Psoas muscle (tissue), 7 donors: ENCODE measurements at regions not wholly inside any gene's neighbourhood (a gene's known extent, or its start where the extent isn't known, plus 50 kb on each side); places are given as distances from the start of the nearest gene placed in this dataset.
"Not testable (repeated sequence)": the region's sequence is repeated elsewhere in the genome, so short reads cannot be mapped to it uniquely, and the experiment has no call there.

Experiments
- ATAC-seq, 4 donors: fragments of 200-7000 bp; cut with Tn5 transposase; one replicate each; pipeline ENCODE4 v1.9.1; 2020; ENCODE audit warnings: moderate library complexity in 3 of 4, mild to moderate bottlenecking in 2 of 4
- DNase-seq, 2 donors: peaks; one replicate each; pipeline ENCODE4 v3.0.0-alpha.2; 2020
- H3K27ac ChIP-seq: fragments of 200-600 bp; one replicate; pipeline ENCODE4 v1.8.0; 2022
- H3K27me3 ChIP-seq, 3 donors: fragments of 200-600 bp in 1 of 3; one replicate each; pipeline versions ENCODE4 v1.6.1 to v1.8.0; 2013 to 2022; ENCODE audit warnings: low read length in 2 of 3, mild to moderate bottlenecking in 2 of 3, moderate library complexity in 1 of 3; ENCODE audit not compliant: insufficient read depth in 3 of 3
- H3K36me3 ChIP-seq, 2 donors: fragments of 200-600 bp in 1 of 2; one replicate each; pipeline versions ENCODE4 v1.6.1 to v1.8.0; 2013 to 2022; ENCODE audit warnings: low read depth in 1 of 2, mild to moderate bottlenecking in 1 of 2, moderate library complexity in 1 of 2; ENCODE audit not compliant: insufficient read depth in 1 of 2
- H3K4me1 ChIP-seq: fragments of 200-600 bp; one replicate; pipeline ENCODE4 v1.8.0; 2022
- H3K4me3 ChIP-seq: fragments of 200-600 bp; one replicate; pipeline ENCODE4 v1.8.0; 2022; ENCODE audit warnings: mild to moderate bottlenecking
- H3K9me3 ChIP-seq: fragments of 200-600 bp; one replicate; pipeline ENCODE4 v1.8.0; 2022
- WGBS, 3 donors: extraction: QIAGEN DNeasy Blood & Tissue Kit; methylation state at CpG; one replicate each; pipeline versions ENCODE4 v1.1.6 to v1.1.7; 2013; 5-methylcytosine and 5-hydroxymethylcytosine counted together
- intact Hi-C, 2 donors: fragments of 100-400 bp; cut with DNase I; formaldehyde crosslinking; loops; one replicate each; pipeline versions ENCODE4 v1.11.0 to v1.14.2; 2022
- donor health status: healthy with polysubstance abuse.
- donor health status: DM: no; HTN: no; CAD: no; lungs with moderate emphysema.
- donor health status: Bipolar disorder and iron deficiency.
- donor health status: healthy.
- donor health status: DM: yes; HTN: yes; CAD: no.
- donor health status: DM: no; HTN: no; CAD: no.
- donor health status: DM: yes; HTN: yes; CAD: no.

- H3K27ac ChIP-seq, DNase-seq, intact Hi-C loops, H3K4me3 ChIP-seq, H3K9me3 ChIP-seq, H3K27me3 ChIP-seq, H3K36me3 ChIP-seq, H3K4me1 ChIP-seq: not testable (repeated sequence)
- peak; percentile 23 to 53 (median 48) for ATAC-seq
- WGBS, 3 donors = no CpG with 5 or more reads among the region's 5 CpGs
Observed at GRCh38 chr1:149234926-149235914, 131.9 kb upstream of the NBPF9 start.

GRCh38 chr1:149237515-149237914 lies 134.2 kb upstream of the NBPF9 start:
- H3K27me3 ChIP-seq, intact Hi-C loops, H3K9me3 ChIP-seq, H3K4me1 ChIP-seq, H3K36me3 ChIP-seq, DNase-seq: not testable (repeated sequence)
- Histone ChIP-seq H3K4me3 (peak overlapping the region; percentile 62), H3K27ac (peak overlapping the region; percentile 83)
- 36 to 54% (median 53%) methylated on average over 2 of the region's 4 CpGs for WGBS, 3 donors
- peak; percentile 2 to 12 (median 5) for ATAC-seq

GRCh38 chr1:149239897-149240508 lies 136.7 kb upstream of the NBPF9 start:
- peak; percentile 46 to 57 (median 54) for ATAC-seq
- peak overlapping the region; percentile 66 for H3K27ac ChIP-seq
- H3K4me1 ChIP-seq, DNase-seq, intact Hi-C loops, H3K36me3 ChIP-seq, H3K27me3 ChIP-seq, H3K9me3 ChIP-seq: not testable (repeated sequence)
- no CpG with 5 or more reads among the region's 15 CpGs for WGBS, 3 donors
- peak overlapping the region; percentile 56 for H3K4me3 ChIP-seq

- ATAC-seq = peak; percentile 76 to 84 (median 80)
- peak overlapping the region; percentile 50 for H3K4me3 ChIP-seq
- H3K9me3 ChIP-seq, H3K4me1 ChIP-seq, DNase-seq, H3K36me3 ChIP-seq, H3K27me3 ChIP-seq, intact Hi-C loops: not testable (repeated sequence)
- peak overlapping the region; percentile 85 for H3K27ac ChIP-seq
- WGBS, 3 donors = no CpG with 5 or more reads among the region's 14 CpGs
Observed at GRCh38 chr1:149240530-149240929, 137.2 kb upstream of the NBPF9 start.

GRCh38 chr1:149241272-149241671 lies 137.9 kb upstream of the NBPF9 start:
- H3K4me1 ChIP-seq, DNase-seq, H3K27me3 ChIP-seq, H3K4me3 ChIP-seq, H3K36me3 ChIP-seq, intact Hi-C loops, H3K9me3 ChIP-seq: not testable (repeated sequence)
- no CpG with 5 or more reads among the region's 5 CpGs for WGBS, 3 donors
- H3K27ac ChIP-seq = peak overlapping the region; percentile 85
- peak; percentile 75 to 84 (median 80) for ATAC-seq

- ATAC-seq, H3K27me3 ChIP-seq, H3K36me3 ChIP-seq, intact Hi-C loops, H3K4me1 ChIP-seq, H3K4me3 ChIP-seq, H3K27ac ChIP-seq, H3K9me3 ChIP-seq, DNase-seq: not testable (repeated sequence)
- no CpG with 5 or more reads among the region's 4 CpGs for WGBS, 3 donors
Observed at GRCh38 chr1:149243572-149243971, 140.2 kb upstream of the NBPF9 start.

- H3K27ac ChIP-seq, H3K27me3 ChIP-seq, DNase-seq, intact Hi-C loops, H3K9me3 ChIP-seq, H3K4me1 ChIP-seq, H3K36me3 ChIP-seq, H3K4me3 ChIP-seq, ATAC-seq: not testable (repeated sequence)
- WGBS, 3 donors = 56 to 73% (median 60%) methylated on average over 2 of the region's 3 CpGs
Observed at GRCh38 chr1:149244621-149245020, 141.3 kb upstream of the NBPF9 start.

GRCh38 chr1:149246212-149246611 lies 142.9 kb upstream of the NBPF9 start:
- DNase-seq, H3K27ac ChIP-seq, H3K27me3 ChIP-seq, H3K4me3 ChIP-seq, H3K4me1 ChIP-seq, intact Hi-C loops, H3K36me3 ChIP-seq, H3K9me3 ChIP-seq, ATAC-seq: not testable (repeated sequence)
- WGBS, 3 donors = no CpG with 5 or more reads among the region's 5 CpGs

GRCh38 chr1:149248610-149249009 lies 145.3 kb upstream of the NBPF9 start:
- H3K4me3 ChIP-seq, H3K9me3 ChIP-seq, intact Hi-C loops, H3K36me3 ChIP-seq, H3K27me3 ChIP-seq, ATAC-seq, H3K27ac ChIP-seq, H3K4me1 ChIP-seq, DNase-seq: not testable (repeated sequence)
- WGBS, 3 donors = 72 to 92% (median 73%) methylated on average over 1 of the region's 2 CpGs

- DNase-seq = peak in 1 of 2 donors; percentile 4
- H3K4me1 ChIP-seq, H3K27me3 ChIP-seq, H3K4me3 ChIP-seq, H3K36me3 ChIP-seq, intact Hi-C loops, H3K9me3 ChIP-seq, H3K27ac ChIP-seq: not testable (repeated sequence)
- peak; percentile 9 to 62 (median 44) for ATAC-seq
- WGBS, 3 donors = 5 to 42% (median 10%) methylated on average over 1 of the region's 3 CpGs
Observed at GRCh38 chr1:149249850-149250467, 146.6 kb upstream of the NBPF9 start.
